NOMO-1 treated with DMSO at 0.1 percent for 48 hours (cell line): ENCODE measurements at regions not wholly inside any gene's neighbourhood (a gene's known extent, or its start where the extent isn't known, plus 50 kb on each side); places are given as distances from the start of the nearest gene placed in this dataset.

ENCODE experiments used
- DNase-seq: peaks from one replicate; lab custom pipeline; 2025; ENCODE audit not compliant: unreplicated experiment; lab: John Stamatoyannopoulos, UW

DNA sequence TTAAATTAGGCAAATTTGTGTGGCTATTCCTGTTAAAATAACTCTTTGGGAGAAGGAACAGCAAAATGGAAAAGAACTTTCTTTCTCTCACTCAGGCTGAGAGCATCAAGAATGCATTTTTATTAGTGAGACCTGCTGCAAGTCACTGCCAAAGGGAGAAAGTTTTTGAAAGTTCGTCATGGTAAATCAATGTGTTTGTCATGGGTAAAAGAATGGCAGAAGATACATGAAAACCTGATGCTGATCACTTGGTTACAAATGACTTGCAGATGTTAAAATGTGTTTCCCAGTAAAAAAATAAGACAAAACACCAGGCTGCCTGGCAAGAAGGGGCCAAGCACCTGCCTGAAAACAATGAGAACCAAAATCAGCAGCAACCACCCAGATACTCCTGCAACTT lies 484.7 kb upstream of the NRP1 start:
- no peak for DNase-seq

DNA sequence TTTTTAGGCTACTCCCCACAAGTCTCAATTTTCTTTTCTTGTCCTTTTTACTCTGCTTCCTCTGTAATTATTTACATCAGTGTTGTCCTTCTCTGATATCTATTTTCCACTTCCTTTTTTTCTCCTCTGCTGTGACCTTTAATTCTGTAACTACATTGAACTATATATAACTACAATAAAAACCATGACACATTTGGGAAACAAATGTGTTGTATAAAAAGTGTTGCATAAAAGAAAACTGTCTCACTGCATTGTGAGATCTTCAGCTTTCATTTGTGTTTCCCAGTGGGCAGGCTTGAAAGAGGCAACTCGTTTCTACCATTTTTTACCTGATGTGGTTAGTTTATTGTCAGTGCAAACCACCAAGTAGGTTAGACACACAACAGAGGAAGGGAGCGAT lies 483.9 kb upstream of the NRP1 start:
- peak; percentile 86 for DNase-seq

DNA sequence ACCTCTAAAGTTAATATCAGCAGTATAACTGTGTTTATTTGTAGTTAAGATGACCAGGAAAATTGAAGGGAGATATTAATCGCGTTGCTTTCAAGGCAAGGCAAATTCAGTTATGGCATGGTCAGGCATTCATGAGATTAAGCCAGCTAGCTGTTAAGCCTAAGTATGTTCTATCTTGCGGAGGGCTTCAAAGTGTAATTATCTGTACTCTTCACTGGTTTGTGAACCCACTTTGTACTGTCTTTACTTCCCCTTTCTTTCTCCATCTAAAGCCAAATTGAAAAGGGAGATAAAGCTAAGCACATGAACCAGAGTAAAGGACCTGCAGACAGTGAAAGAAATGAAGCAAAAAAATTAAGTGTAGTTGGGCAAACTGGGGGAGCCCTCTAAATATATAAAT lies 483.1 kb upstream of the NRP1 start:
- peak; percentile 62 for DNase-seq

DNA sequence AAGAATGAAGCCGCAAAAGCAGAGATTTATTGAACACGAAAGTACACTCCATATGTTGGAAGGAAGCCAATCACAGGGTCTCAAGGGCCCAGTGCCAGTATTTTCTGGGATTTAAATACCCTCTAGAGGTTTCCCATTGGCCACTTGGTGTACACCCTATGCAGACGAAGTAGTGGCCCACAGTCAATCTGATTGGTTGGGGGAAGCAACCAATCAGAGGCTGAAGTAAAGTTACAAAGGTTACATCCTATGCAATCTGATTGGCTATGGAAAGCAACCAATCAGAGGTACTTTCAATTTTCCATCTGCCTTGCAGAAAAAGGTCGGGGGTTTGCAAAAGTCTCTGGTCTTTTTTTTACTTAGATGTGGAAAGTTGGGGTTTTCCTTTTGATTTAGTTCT lies 481.3 kb upstream of the NRP1 start:
- DNase-seq = no peak

DNA sequence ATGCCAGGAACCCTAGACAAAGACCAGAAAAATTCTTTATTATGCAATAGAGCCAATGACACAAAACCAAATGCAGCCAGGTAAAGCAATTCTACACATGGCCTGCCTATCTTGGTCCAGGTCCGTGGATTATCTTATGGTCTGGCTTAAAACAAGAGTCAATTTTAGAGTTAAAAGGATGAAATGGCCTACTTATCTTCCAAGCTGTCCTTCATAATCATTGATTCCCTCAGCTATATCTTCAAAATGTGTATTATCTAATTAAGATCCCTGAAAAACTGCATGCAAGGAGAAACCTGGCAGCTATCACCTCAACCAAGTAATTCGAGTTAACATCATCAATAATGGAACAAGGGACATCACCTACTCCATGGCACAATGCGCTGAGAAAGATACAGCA lies 479.4 kb upstream of the NRP1 start:
- DNase-seq = no peak

DNA sequence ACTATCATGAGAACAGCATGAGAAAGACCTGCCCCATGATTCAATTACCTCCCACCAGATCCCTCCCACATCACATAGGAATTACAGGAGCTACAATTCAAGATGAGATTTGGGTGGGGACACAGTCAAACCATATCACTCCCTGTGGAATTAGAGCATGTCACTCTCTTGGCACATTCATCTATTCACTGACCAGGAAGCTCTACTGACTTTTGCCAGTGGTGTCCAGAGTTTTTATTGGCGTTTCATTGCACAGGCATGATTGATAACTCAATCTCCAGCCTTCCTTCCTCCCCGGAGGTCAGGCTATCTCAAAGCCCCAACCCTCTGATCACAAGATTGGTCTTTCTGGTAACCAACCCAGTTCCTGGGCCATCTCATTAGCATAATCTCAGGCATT lies 478.9 kb upstream of the NRP1 start:
- DNase-seq = no peak

DNA sequence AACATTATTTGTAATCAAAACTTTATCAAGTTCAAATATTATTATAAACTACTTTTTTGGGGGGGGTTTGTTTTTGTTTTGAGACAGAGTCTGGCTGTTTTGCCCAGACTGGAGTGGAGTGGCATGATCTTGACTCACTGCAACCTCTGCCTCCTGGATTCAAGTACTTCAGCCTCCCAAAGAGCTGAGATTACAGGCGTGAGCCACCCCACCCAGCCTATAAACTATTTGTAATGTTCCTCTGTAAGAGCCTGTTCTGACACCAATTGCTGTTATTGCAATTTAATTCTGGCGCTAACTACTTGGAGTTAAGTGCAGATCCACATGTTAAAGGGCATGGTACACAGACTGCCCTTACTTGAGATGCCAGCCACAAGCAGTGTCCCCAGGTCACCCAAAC lies 478.1 kb upstream of the NRP1 start:
- DNase-seq = no peak

DNA sequence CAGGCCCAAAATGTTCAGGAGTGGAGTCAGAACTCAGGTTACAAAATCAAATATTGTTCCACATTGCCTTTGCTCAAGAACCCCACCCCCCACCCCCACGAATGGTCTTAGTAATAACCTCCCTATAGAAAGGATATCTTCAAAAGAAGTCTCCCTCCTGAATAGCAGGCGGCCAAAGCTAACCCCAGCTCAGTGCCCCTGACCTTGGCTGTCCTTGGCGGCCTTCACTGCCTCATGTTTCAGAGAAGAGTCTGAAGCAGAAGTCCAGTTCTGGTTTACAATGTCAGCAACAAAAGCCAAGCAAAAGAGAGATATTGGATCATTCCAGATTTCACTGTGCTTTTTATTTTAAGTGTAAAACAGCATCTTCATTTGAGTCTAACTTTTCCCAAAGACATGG lies 476.5 kb upstream of the NRP1 start:
- no peak for DNase-seq

DNA sequence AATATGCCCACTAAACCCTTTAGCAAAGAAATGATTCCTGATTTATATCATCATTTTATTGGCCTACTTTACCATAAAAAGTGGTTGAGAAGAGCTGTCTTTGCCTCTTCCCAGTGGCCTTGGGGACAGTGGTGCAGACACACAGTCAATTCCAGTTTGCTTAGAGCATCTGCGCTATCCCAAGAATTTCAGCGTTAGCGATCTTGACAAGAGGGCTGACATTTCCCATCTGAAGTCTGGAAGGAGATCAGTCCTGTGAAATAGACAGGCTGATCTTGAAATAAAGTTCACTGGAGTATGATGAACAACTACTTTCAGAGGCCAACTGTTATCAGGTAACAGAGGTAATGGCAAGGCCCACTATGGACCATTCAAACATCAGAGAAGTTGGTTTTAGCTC lies 475.3 kb upstream of the NRP1 start:
- DNase-seq = no peak

DNA sequence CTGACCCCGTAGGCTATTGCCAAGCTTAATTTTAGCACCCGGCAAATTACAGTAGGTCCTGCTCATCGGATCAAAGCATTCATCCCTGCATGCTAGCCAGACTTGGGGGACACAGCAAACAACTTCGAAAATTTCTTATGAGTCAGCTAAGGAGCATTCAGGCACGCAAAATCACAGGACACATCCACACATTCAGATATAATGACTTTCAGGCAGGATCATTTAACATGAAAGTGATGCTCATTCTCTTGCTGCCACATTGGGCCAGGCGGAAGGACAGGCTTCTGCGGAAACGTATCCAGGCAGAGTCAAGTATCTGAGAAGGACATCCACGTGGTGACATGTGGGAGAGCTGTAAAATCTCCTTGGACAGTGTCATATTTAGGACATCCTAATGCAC lies 474.0 kb upstream of the NRP1 start:
- DNase-seq = no peak

DNA sequence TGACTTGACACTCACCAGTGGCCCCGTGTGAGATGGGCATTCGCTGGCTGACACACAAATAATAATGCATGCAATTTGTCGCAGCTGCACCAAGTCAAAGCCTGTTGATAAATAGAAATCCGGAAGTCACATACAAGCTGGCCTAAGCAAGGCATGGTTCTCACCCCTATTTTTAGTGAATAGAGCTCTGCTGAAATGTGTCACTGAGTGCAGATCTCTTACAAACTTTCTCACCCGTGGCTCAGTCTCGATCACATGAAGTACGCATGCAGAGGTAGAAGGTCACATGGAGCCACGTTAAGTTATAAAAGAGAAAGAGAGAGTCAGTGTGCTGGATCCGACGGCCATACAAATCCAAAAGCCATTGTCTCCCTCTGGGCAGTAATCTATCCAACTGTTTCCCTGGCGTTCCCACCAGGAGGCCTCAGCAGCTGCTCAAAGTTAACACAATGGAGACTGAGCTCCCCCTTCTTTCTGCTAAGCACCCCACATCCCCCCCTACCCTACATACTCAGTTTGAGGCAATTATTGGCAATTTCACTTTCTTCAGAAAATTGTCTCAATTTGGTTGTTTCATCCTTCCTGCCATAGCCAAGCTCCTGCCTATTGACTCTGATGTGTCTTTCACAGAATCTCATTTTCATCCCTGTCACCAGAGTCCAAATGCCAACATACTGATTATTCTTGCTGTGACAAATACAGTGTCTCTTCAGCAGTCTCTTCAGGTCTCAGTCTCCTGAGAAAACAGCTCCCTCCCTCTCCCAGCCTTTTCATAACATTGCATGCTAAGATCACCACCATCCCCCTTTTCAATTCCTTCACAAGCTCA lies 473.3 kb upstream of the NRP1 start:
- no peak for DNase-seq

DNA sequence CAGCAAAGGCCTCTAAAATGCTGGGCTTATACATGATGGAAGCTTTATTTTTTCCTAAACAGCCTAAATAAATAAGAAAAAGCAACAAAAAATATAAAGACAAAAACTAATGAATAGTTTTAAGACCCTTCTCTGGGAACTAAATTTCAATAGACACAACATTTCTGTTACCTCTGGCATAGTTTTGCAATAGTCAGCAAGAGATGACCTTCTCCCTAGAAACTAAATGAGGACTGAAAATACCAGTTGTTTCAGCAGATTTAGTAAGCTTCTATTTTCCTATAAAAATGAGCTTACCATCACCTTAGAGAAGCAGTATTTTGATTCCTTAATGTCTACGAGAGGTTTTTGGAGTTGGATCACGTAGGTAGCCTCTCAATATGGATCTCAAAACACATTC lies 471.4 kb upstream of the NRP1 start:
- DNase-seq = no peak

DNA sequence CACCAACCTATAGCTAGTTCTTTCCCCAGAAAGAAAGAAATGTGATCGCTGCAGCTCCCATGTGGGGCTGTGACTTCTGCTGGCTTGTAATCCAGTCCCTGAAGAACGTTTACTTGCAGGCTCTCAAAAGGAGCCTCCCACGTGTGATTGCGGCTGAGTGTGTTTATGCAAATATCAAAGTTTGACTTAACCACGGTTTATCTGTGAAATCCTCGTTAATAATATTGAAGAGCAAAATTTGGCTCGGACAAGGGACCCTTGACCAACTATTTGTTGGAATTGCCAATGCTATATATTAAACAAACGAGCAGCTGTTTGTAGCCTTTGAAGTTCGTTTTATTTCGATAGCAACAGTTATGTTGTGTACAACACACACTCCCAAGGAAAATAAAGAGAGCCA lies 470.1 kb upstream of the NRP1 start:
- no peak for DNase-seq

DNA sequence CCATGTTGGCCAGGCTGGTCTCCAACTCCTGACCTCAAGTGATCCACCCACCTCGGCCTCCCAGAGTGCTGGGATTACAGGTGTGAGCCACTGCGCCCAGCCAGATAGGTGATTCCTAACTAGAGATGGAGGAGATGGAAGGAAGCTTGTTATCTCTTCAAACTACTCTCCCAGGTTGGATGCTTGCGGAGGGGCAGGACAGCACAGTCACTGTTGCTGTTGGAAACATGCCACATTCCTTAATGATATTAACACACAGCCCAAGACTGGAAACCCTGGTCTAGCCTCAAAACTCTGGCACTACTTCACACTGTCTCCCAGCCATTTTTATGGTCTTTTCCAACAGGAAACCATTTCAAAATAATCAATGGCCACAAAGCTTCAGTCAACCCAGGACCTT lies 468.8 kb upstream of the NRP1 start:
- no peak for DNase-seq

DNA sequence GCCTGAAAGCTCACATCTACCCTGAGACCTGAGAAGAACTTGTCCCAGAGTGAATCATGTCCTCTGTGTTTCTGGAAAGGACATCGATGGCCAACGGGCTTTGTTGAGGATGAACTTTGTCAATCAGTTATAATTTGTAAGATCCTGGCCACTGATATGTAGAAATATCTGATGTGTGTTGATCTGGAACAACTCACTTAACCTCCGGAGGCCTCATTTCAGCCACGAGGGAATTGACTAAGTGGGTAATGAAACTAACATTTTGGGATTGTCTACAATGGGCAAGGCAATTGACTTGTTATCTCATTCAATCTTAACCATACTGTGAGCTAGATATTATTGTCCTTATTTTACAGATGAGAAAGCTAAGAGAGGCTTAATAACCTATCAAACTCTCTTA lies 468.1 kb upstream of the NRP1 start:
- no peak for DNase-seq

DNA sequence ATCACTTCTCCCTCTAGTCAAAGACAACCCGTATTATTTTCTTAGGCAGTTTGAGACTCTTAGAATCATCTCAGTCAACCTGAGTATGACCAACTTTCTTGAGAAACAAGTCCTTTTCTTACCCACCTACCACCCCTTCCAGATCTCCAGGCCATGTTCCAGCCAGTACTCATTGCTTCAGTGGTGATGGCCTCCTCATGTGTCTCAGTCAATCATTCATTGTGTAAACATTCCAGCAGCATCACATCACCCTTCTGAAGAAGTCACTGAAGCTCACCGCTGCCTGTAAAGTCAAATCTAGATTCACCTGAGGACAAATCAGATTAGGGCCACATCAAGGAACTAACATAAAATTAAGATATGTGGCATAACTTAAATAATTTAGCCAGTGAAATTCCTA lies 467.2 kb upstream of the NRP1 start:
- no peak for DNase-seq

DNA sequence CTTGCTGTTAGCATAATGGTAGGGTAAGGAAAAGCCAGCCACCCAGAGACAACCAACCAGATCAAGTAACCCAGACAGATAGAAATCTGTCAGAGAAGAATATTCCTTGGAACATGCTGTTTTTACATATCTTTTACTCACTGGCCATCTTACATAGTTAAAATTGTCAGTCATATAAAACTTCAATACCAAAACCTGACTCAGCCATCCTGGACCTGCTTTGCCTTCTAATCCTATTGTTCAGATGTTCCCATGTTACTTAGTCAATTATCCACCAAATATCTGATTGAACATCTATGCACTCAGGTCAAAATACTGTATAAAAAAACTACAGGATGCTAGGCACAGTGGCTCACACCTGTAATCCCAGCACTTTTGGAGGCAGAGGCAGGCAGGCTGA lies 466.5 kb upstream of the NRP1 start:
- DNase-seq = no peak

DNA sequence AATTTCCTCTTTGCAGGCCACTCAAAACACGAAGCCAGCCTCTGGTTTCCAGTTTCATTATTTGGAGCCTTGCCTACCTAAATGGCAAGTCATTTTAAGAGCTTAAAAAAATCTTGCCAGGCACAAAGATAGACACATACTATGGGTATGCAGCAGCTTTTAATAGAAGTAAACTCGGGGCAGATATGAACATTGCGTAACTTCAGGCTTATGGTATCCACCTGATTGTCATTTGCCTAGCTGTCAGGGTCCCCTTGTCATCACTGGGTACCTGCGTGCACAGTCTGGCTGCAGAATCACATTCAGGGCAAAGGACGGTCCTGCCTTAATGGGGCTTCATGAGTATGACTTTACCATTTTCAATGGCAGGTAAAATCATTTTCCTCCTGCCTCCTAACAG lies 466.1 kb upstream of the NRP1 start:
- no peak for DNase-seq

DNA sequence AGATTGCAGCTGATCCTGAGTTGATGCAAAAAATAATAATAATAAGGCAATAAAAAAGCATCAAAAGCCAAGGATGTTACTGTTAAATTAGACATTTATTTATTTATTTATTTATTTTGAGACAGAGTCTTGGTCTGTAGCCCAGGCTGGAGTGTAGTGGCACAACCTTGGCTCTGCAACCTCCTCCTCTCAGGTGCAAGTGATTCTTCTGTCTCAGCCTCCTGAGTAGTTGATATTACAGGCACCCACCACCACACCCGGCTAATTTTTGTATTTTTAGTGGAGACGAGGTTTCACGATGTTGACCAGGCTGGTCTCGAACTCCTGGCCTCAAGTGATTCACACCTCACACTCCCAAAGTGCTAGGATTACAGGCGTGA lies 465.5 kb upstream of the NRP1 start:
- no peak for DNase-seq

DNA sequence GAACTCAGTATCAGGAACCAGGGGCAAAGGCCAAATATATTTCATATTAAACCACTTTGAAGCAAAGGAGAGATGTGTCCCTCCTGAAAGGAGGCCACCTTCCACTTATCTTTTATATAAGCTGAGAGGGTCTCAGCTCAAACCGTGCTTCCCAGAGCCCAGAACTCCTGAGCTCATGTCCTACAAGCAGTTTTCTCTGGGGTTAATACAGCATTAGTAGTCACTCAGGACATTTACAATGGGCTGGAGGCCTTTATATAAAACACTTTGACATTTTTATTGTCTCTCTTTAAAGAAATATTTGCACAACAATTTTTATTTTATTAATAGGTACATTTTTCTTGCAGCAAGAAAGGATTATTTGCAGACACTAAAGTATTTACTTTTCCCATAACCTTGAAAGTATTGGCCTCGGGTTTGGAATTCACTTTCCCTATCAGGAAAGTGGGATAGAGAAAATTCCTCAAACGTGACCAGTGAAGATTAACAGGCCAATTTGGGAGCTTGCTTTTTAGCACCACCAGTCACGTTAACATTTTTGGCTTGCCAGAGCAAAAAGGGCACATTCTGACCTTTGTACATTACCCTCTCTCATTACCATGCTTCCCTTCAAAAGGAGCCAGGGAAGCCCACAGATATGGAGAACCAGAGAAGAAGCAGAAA lies 464.9 kb upstream of the NRP1 start:
- DNase-seq = no peak

DNA sequence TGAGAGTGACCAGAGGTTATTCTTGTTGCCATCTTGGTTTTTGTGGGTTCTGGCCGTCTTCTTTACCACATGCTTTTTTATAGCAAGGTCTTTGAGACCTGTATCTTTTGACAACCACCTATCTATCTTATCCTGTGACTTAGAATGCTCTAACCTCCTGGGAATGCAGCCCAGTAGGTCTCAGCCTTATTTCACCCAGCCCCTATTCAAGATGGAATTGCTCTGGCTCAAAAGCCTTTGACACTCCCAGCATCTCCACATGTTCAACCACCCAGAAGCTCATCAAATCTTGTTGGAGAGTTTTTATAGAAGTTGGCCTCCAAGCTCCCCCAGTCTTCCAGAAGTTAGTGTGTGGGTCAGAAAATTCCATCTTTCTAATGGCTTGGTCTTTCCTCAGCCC lies 464.3 kb upstream of the NRP1 start:
- no peak for DNase-seq

DNA sequence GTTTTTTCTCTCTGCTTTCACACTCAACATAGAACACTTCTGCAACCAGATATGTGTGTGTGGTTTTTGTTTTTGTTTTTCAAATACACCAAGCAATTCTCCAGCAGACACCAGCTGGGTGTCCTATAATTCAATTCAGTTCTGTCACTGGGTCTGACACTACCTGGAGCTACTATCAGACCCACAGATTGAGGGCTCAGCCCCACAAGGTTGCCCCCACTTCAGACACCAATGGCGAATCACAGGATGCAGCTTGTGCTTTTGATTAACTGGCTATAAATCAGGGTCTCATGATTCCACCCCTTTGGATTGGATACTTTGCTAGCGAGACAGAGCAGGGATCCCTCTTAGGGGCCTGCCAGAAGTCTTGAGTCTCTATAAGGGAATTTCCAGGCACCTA lies 462.2 kb upstream of the NRP1 start:
- DNase-seq = no peak

DNA sequence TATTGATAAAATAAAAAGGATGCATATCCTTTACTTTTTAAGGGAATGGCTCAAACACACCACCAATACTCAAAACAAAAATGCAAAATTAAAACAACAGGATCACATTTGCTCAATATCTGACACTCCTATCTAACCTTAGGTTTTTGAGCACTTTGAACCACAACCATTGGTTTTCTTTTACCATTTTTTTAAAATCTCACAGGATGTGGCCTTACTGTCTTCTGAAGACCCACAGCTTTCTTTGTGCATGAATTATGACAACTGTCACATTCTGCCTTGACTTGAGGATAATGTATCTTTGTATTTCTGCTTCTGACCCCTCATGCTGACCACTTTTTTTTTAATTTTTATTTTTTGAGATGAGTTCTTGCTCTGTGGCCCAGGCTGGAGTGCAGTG lies 461.1 kb upstream of the NRP1 start:
- DNase-seq = no peak
